WTC11 (cell line): ENCODE measurements at regions not wholly inside any gene's neighbourhood (a gene's known extent, or its start where the extent isn't known, plus 50 kb on each side); places are given as distances from the start of the nearest gene placed in this dataset.

Source experiments
- CBFB ChIP-seq: sonication (generic); formaldehyde crosslinking; IDR thresholded peaks from 2 replicates; pipeline ENCODE4 v1.8.1; 2022; ENCODE audit warnings: mild to moderate bottlenecking, low read depth, missing genetic modification reagents
- ETV6 ChIP-seq: sonication (generic); formaldehyde crosslinking; IDR thresholded peaks from 2 replicates; pipeline ENCODE4 v1.8.1; 2022; ENCODE audit warnings: mild to moderate bottlenecking, missing genetic modification reagents
- FOXK1 ChIP-seq: sonication (generic); formaldehyde crosslinking; IDR thresholded peaks from 2 replicates; pipeline ENCODE4 v1.8.0; 2022; ENCODE audit warnings: mild to moderate bottlenecking, moderate library complexity, missing genetic modification reagents
- GTF2I ChIP-seq: fragments of 250-450 bp; sonication (Bioruptor Pico); conservative IDR thresholded peaks from 2 replicates; pipeline ENCODE4 v1.4.0; 2021; ENCODE audit warnings: mild to moderate bottlenecking
- JUN ChIP-seq: sonication (generic); formaldehyde crosslinking; IDR thresholded peaks from 2 replicates; pipeline ENCODE4 v1.8.0; 2023; ENCODE audit warnings: mild to moderate bottlenecking, missing genetic modification reagents
- MXD4 ChIP-seq: fragments of 250-450 bp; sonication (Bioruptor Pico); IDR thresholded peaks from 2 replicates; pipeline ENCODE4 v1.8.0; 2021; ENCODE audit warnings: mild to moderate bottlenecking, moderate library complexity, borderline replicate concordance
- NR2C2 ChIP-seq: sonication (generic); formaldehyde crosslinking; IDR thresholded peaks from 2 replicates; pipeline ENCODE4 v1.8.0; 2022; ENCODE audit warnings: mild to moderate bottlenecking, missing genetic modification reagents
- SMAD4 ChIP-seq: sonication (generic); formaldehyde crosslinking; IDR thresholded peaks from 2 replicates; pipeline ENCODE4 v1.8.0; 2022; ENCODE audit warnings: mild to moderate bottlenecking, missing genetic modification reagents
- TEAD1 ChIP-seq: sonication (generic); formaldehyde crosslinking; IDR thresholded peaks from 2 replicates; pipeline ENCODE4 v1.8.0; 2022; ENCODE audit warnings: mild to moderate bottlenecking, missing genetic modification reagents
- ZNF263 ChIP-seq: sonication (generic); formaldehyde crosslinking; IDR thresholded peaks from 2 replicates; pipeline ENCODE4 v1.8.1; 2022; ENCODE audit warnings: low read depth, mild to moderate bottlenecking, moderate library complexity, missing genetic modification reagents
- TF ChIP-seq, protein P1 (sequence below): sonication (generic); formaldehyde crosslinking; IDR thresholded peaks from 2 replicates; pipeline ENCODE4 v1.8.0; 2022; ENCODE audit warnings: mild to moderate bottlenecking, missing genetic modification reagents
- TF ChIP-seq, protein P2 (sequence below): fragments of 200-600 bp; IDR thresholded peaks from 2 replicates; pipeline ENCODE4 v1.8.0; 2022; ENCODE audit warnings: antibody characterized with exemption

DNA sequence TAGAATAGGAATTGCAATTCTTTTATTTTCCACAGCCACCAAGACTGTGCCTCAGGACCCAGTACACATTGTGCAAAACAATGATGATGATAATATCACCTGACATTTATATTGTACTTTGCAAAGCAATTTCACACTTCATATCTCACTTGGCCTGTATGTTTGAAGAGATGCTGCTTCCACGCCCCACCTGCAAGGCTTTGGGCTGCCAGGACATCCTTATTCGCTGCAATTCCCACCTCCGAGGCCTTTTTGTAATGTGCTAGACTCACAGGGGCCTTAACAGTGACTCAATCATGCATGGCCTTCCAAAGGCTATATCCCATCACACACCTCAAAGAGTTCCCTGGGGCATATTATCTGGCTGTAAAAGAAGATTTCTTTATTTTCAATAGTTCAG is 200.9 kb downstream of the MYLK4 start:
- TF ChIP-seq ZNF263, result no peak
- TF ChIP-seq, protein P1, sequence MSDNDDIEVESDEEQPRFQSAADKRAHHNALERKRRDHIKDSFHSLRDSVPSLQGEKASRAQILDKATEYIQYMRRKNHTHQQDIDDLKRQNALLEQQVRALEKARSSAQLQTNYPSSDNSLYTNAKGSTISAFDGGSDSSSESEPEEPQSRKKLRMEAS (CRISPR knock-in tag), result no peak
- no peak for TF ChIP-seq SMAD4 (CRISPR knock-in tag)
- no peak for TF ChIP-seq NR2C2 (CRISPR knock-in tag)
- TF ChIP-seq, protein P2, sequence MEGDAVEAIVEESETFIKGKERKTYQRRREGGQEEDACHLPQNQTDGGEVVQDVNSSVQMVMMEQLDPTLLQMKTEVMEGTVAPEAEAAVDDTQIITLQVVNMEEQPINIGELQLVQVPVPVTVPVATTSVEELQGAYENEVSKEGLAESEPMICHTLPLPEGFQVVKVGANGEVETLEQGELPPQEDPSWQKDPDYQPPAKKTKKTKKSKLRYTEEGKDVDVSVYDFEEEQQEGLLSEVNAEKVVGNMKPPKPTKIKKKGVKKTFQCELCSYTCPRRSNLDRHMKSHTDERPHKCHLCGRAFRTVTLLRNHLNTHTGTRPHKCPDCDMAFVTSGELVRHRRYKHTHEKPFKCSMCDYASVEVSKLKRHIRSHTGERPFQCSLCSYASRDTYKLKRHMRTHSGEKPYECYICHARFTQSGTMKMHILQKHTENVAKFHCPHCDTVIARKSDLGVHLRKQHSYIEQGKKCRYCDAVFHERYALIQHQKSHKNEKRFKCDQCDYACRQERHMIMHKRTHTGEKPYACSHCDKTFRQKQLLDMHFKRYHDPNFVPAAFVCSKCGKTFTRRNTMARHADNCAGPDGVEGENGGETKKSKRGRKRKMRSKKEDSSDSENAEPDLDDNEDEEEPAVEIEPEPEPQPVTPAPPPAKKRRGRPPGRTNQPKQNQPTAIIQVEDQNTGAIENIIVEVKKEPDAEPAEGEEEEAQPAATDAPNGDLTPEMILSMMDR, result no peak
- TF ChIP-seq ETV6 (CRISPR knock-in tag), result no peak
- TF ChIP-seq GTF2I (CRISPR knock-in tag), result no peak
- TF ChIP-seq JUN, result no peak
- TF ChIP-seq CBFB (CRISPR knock-in tag), result no peak
- no peak for TF ChIP-seq TEAD1
- TF ChIP-seq FOXK1 (CRISPR knock-in tag), result no peak
- no peak for TF ChIP-seq MXD4 (CRISPR knock-in tag)
